GM23248 (cell line): ENCODE measurements at regions not wholly inside any gene's neighbourhood (a gene's known extent, or its start where the extent isn't known, plus 50 kb on each side); places are given as distances from the start of the nearest gene placed in this dataset.

Experiments
- EZH2 ChIP-seq: fragments of 200-600 bp; sonication (generic); IDR thresholded peaks from 2 replicates; pipeline ENCODE4 v1.6.1; 2018; ENCODE audit warnings: antibody characterized with exemption, mild to moderate bottlenecking; ENCODE audit not compliant: insufficient read depth, poor library complexity, severe bottlenecking
- EZH2phosphoT487 ChIP-seq: fragments of 200-600 bp; sonication (generic); IDR thresholded peaks from 2 replicates; pipeline ENCODE4 v1.6.1; 2018; ENCODE audit warnings: antibody characterized with exemption, moderate library complexity, mild to moderate bottlenecking, low read depth; ENCODE audit not compliant: insufficient read depth

DNA sequence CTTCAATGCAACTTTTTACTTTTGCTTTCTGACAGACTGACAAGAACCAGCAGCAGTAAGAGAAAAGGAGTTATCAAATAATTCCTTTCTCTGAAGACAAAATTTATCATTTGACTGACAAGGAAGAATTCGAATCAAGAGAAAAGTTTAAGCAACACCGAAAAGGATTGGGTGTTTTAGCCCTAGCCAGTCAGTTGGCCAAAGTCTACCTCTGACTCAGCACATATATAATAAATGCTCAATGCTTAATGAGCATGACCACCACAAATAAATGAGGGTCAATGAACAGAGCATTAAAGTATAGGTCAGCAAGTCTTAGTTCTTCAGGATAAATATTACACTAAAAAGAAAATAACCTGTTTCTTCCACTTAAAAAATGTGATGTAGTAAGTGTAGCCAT, 1603.5 kb upstream of the C9orf72 start:
- no peak for TF ChIP-seq EZH2
- TF ChIP-seq EZH2phosphoT487 = no peak
